Stimulated activated CD8-positive, alpha-beta memory T cell treated with anti-CD3 and anti-CD28 coated beads, Interleukin-4, amount 100 ng/mL, for 48 hours (primary cell): ENCODE measurements at regions not wholly inside any gene's neighbourhood (a gene's known extent, or its start where the extent isn't known, plus 50 kb on each side); places are given as distances from the start of the nearest gene placed in this dataset.

Experiments
- DNase-seq: peaks from one replicate; pipeline ENCODE4 v3.0.0-alpha.2; 2020

DNA sequence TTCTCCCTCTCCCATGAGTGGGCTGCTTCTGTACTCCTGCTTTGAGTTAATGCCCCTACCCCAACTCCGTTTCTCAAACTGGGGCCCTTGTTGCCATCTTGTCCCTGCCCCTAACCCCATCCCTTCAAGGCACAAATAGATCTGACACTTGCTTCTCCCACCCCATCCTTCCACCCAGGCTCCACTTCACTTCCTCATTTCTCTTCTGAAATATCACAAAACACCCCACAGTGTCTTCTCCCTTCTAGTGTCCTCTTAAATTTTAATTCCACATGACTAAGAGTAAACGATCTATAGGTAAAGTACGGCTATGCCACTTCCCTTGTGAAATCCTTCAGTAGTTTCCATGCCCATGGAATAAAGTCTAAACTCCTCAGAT, 571.6 kb upstream of the NOX3 start:
- no peak for DNase-seq

DNA sequence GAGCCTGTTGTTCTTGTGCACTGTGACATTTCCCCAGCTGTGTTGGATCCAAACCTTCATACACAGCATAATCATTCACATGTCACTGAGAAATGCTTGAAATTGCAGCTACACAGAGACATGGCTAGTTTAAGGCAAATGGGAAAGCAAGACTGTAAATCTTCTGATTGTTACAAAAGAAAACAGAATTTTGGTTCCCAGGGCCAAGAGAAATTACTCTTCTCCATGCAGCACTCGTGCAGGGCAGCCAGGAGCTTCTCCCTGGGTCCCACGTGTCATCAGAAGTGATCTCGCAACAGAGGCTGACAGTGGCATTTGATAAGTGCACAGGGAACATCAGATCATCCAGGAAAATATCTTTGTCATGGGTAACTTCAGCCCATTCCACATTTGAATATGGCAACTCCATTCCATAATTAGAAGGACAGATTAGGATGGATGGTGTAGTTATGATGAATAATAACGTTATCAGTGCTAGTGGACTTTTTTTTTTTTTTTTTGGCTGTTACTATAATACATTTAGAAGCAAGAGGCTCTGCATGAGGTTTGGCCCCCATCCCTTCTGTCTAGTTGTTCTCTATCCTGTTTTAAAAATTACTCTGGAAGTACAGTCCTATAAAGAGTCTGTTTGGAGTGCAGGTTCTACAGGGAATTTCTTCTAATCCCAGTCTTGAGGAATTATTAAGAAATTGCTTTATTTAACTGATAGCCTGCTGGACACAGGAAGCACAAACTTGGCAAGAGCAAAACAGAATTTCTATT, 571.0 kb upstream of the NOX3 start:
- DNase-seq, result no peak

DNA sequence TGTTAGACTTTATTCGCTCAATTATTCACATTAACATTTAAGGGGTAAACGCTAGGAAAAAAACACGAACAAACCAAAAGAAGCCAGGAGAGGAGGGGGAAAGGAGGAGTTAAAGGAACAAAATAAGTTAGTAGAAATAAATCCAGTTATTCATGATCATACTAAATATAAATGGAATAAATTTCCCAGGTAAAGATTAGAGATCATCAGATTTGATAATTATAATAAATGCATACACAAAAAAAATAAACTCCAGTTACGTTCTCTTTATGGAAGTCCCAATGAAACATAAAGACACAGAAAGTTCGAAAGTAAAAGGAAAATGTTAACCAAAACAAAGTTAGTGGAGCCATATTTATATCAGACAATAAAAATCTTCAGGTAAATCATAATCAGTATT, 568.7 kb upstream of the NOX3 start:
- DNase-seq, result no peak

GRCh38 chr6:156021746-156022396, 566.2 kb upstream of the NOX3 start:
- DNase-seq, result no peak

- DNase-seq, result no peak
These were observed 562.2 kb upstream of the NOX3 start for GRCh38 chr6:156017838-156018237.

GRCh38 chr6:156016186-156016976, 560.7 kb upstream of the NOX3 start:
- no peak for DNase-seq

DNA sequence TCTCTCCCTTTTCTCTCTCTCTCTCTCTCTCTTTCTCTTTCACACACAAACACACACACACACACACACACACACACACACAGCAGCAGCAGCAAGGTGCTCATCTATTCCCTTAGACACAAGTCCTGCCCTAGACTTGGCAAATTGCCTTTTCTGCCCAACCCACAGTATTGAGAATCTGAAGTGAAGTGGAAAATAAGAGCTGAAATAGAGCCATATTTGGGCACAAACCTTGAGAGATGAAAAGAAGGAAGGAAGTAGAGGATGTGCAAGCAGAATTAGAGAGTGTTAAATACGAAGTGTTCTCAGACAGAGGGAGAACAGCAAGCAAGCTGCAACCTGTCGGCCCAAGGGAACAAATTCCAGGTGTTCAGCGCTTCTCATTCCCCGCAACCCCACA, 557.5 kb upstream of the NOX3 start:
- no peak for DNase-seq

GRCh38 chr6:156009656-156010055, 554.0 kb upstream of the NOX3 start:
- DNase-seq, result no peak

DNA sequence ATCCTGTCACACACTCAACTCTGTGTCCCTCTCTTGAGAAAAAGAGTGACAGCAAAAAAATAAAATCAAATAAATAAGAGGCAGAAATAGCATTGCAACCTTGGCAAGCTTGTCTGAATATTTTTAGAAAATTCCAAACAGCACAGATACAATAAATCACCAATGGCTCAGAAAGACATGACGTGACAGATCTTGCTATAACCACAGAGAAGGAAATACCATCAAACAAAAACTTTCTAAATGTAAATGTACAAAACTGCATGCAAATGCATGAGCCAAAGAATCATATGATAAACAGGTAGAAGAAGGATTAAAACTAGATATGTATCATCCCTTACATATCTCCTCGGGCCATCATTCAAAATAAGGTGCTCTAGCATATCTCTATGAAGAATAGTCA, 549.2 kb upstream of the NOX3 start:
- no peak for DNase-seq

DNA sequence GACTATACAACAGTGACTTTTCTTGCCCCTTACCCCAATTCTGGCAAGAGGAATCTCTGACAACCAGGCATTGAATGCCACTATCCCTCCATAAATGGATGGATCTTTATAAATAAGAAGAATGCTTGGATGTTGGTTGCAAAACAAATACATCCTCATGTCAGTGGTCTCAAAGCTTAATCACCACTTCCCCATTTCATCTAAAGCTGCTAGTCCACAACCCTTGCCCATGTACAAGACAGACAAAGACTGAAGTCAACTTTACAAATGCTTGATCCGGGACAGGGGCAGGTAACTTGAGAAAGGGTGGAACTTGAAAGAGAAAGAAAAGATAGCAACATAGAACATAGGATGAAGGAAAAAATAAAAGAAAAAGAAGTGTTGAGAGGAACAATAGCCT, 540.5 kb upstream of the NOX3 start:
- DNase-seq, result no peak

- DNase-seq, result no peak
These were observed 539.6 kb upstream of the NOX3 start for GRCh38 chr6:155995281-155995680.

DNA sequence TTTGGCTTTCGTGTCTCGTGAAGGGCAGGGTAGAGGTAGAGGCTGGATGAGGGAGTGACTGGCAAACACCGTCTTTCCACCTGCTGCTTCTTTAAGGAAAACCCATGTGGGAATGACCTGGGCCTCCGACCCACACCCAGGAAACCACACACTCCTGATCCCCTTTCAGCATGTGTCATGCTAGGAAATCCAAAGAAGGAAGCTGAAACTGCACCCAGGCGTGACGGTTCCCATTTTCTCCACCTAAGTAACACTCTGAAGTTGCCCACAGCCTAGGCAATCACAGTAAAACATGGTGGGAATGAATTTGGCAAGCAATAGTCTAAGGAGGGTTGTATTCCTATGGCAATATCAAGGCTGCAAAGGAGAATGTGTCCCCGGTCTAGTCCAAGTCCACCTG, 538.4 kb upstream of the NOX3 start:
- DNase-seq, result no peak

- no peak for DNase-seq
These were observed 537.6 kb upstream of the NOX3 start for GRCh38 chr6:155993240-155993639.

GRCh38 chr6:155985660-155986138, 530.1 kb upstream of the NOX3 start:
- no peak for DNase-seq

DNA sequence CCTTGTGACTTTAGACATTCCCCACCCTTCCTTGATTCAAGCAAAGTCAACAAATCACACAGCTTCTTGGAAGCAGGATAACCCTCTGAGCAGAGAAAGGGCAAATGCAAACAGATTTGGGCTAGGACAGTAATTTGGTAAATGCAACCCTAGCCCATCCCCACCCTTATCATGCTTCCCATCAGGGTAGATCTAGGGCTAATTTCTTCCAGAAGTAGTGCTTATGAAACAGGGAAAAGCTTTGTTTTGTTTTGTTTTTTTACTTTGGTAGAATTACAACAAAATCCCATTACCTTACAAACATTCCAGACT, 525.1 kb upstream of the NOX3 start:
- no peak for DNase-seq

GRCh38 chr6:155980014-155980767, 524.6 kb upstream of the NOX3 start:
- DNase-seq, result no peak

DNA sequence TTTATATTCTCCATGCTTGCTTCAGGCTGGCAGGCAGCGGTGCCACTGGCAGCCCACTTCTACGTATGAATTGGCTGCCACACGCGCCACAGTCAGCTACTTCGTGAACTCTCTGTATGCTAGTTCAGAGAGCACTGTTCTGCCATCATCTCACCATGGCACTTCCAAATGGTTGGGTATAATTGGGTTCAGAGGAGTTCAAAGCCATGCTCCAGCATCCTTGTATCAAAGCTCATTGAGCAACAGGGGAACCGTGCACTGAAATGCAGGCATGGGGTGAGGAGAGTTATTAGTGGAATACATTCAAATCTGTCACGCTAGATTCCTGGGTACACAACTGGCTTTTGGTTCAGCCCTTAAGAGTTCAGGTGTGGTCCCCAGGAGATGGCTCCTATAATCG, 519.9 kb upstream of the NOX3 start:
- no peak for DNase-seq

GRCh38 chr6:155974811-155975323, 519.2 kb upstream of the NOX3 start:
- DNase-seq, result no peak

GRCh38 chr6:155974359-155974758, 518.7 kb upstream of the NOX3 start:
- no peak for DNase-seq

DNA sequence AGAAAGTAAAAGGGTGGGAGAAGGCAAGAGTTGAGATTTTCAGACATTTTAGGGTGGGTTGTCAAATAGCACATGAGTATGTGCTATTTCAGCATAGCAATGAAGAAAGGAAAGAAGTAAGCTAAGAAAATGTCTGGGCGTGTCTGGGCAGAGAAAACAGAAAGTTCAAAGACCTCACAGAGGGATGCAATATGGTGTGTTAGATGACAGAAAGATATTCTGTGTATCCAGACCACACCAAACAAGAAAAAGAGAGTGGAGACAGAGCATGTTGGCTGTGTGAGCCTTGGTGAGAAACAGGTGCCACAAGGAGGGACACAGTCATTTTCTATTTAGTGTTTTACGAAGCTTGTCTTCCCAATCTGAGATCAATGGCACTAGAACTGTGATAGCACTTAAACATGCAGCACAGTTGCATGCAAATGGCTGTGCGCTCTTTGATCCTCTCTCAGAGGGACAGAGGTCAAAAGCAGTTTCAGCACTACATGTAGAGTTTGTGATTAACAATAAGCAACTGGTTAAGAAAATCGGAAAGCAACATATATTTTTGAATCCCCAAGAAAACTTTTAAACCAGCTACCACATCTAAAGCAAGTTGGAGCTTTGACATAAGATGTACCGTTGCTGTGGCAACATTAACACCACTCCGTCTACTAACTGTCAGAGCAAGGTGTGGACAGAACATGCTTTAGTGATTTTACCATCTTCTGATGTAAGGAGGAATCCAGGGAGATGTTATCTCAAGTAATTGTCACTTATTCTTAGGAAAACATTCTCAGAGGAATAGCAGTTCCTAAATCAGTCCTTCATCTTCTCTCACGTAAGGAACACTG, 515.5 kb upstream of the NOX3 start:
- no peak for DNase-seq

DNA sequence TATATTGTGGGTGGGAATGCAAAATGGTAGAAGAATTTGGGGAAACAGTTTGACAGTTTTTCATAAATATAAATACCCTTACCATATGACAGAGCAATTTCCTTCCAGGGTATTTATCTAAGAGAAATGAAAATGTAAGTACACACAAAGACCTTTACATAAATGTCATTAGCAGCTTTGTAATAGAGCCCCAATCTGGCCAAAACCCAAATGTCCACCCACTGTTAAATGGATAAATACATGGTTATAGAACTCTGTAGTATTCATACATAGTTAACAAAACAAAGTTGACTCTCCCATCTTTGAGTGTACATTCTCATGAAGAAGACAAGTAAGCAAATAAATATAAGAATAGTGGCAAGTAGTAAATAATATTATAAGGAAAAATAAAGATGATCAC, 514.8 kb upstream of the NOX3 start:
- DNase-seq, result no peak

DNA sequence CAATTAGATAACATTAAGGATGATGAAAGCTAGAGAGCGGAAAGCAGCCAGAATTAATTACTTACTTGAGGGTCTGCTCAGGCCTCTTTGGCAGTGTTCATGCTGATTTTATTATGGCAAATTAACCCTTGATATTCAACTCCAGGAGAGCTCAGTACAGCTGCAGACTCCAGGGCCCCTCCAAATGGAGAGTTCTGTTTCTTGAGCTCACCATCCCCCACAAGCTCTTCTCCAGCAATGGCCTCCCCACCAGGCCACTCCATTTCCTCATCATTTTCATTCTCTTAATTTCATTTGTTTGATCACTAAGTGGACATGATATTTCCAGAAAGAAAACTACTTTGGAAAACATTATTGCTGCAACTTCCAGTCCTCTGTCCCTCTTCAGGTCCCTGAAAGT, 513.3 kb upstream of the NOX3 start:
- no peak for DNase-seq
